Ishikawa (cell line): ENCODE measurements at regions not wholly inside any gene's neighbourhood (a gene's known extent, or its start where the extent isn't known, plus 50 kb on each side); places are given as distances from the start of the nearest gene placed in this dataset.

Experiments used
- CEBPB ChIP-seq: IDR thresholded peaks from 2 replicates; pipeline ENCODE4 v1.6.1; 2012
- CREB1 ChIP-seq: IDR thresholded peaks from 2 replicates; pipeline ENCODE4 v1.6.1; 2012; ENCODE audit warnings: low read depth
- EGR1 ChIP-seq: IDR thresholded peaks from 2 replicates; pipeline ENCODE4 v1.6.1; 2012
- EP300 ChIP-seq: IDR thresholded peaks from 2 replicates; pipeline ENCODE4 v1.6.1; 2012; ENCODE audit warnings: borderline replicate concordance
- FOXM1 ChIP-seq: IDR thresholded peaks from 2 replicates; pipeline ENCODE4 v1.6.1; 2012; ENCODE audit warnings: low read depth, borderline replicate concordance
- NFIC ChIP-seq: IDR thresholded peaks from 2 replicates; pipeline ENCODE4 v1.6.1; 2012
- RAD21 ChIP-seq: IDR thresholded peaks from 2 replicates; pipeline ENCODE4 v1.6.1; 2012; ENCODE audit warnings: low read depth
- TAF1 ChIP-seq: IDR thresholded peaks from 2 replicates; pipeline ENCODE4 v1.6.1; 2012; ENCODE audit warnings: low read depth, mild to moderate bottlenecking
- TCF12 ChIP-seq: IDR thresholded peaks from 2 replicates; pipeline ENCODE4 v1.6.1; 2012; ENCODE audit warnings: low read depth
- TEAD4 ChIP-seq: IDR thresholded peaks from 2 replicates; pipeline ENCODE4 v1.6.1; 2012
- YY1 ChIP-seq: IDR thresholded peaks from 2 replicates; pipeline ENCODE4 v1.6.1; 2012; ENCODE audit warnings: low read depth
- ZBTB7A ChIP-seq: IDR thresholded peaks from 2 replicates; pipeline ENCODE4 v1.6.1; 2012; ENCODE audit warnings: low read depth
- TF ChIP-seq, protein P1 (sequence below): IDR thresholded peaks from 2 replicates; pipeline ENCODE4 v1.6.1; 2012
- TF ChIP-seq, protein P2 (sequence below): IDR thresholded peaks from 2 replicates; pipeline ENCODE4 v1.6.1; 2012; ENCODE audit warnings: low read depth, mild to moderate bottlenecking
- TF ChIP-seq, protein P3 (sequence below): IDR thresholded peaks from 2 replicates; pipeline ENCODE4 v1.6.1; 2012

DNA sequence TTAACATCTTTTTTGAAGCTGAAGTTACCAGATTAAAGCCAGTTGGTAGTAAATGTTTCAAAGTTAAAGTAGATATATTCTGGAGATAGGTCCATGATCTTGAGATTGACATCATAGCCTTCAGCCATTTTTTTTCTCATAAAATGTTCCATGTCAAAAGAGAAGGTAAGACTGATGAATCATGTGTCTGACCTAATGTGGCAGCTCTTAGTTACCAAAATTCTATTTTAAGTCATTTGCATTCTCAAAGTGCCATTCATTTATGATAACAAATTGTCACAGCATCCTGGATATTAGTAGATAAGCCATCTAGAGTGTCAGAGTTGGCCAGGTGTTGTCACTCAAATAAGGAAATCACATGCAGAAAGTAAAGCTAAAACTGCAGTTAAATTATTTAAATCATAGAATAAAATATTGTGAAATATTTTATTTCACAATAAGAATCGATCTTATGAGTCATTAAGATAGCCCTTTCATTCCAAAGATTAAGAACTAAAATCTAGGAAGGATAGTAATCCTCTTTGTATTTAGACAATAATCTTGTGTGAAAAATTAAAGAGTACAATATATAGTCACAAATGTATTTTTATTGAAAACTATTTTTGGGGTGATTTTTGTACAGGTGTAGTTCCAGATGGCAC is 65.7 kb upstream of the ADAD1 start:
- TF ChIP-seq CEBPB: no peak
- no peak for TF ChIP-seq TAF1
- TF ChIP-seq ZBTB7A: no peak
- TF ChIP-seq, protein P1, sequence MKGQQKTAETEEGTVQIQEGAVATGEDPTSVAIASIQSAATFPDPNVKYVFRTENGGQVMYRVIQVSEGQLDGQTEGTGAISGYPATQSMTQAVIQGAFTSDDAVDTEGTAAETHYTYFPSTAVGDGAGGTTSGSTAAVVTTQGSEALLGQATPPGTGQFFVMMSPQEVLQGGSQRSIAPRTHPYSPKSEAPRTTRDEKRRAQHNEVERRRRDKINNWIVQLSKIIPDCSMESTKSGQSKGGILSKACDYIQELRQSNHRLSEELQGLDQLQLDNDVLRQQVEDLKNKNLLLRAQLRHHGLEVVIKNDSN: no peak
- no peak for TF ChIP-seq YY1

DNA sequence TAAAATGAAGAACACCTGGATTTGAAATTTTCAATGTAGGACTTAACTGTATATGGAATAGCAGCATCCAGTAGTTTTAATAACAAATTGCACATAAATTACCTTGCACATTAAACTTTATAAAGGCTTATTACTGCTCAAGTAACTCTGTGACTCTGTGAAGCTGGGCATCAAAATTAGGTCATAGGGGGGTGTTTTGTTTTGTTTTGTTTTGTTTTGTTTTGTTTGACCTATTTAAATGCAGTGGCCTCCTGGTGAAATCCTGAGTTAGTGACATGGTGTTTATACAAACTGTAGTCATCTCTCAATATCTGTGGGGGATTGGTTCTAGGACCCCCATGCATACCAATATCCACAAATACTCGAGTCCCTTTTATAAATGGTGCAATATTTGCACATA is 51.9 kb upstream of the ADAD1 start:
- TF ChIP-seq EGR1 (no peak), TCF12 (no peak), CREB1 (no peak), TAF1 (no peak), FOXM1 (no peak), NFIC (no peak), CEBPB (no peak), EP300 (no peak), YY1 (no peak), ZBTB7A (no peak), TEAD4 (no peak), RAD21 (no peak)
- TF ChIP-seq, protein P2, sequence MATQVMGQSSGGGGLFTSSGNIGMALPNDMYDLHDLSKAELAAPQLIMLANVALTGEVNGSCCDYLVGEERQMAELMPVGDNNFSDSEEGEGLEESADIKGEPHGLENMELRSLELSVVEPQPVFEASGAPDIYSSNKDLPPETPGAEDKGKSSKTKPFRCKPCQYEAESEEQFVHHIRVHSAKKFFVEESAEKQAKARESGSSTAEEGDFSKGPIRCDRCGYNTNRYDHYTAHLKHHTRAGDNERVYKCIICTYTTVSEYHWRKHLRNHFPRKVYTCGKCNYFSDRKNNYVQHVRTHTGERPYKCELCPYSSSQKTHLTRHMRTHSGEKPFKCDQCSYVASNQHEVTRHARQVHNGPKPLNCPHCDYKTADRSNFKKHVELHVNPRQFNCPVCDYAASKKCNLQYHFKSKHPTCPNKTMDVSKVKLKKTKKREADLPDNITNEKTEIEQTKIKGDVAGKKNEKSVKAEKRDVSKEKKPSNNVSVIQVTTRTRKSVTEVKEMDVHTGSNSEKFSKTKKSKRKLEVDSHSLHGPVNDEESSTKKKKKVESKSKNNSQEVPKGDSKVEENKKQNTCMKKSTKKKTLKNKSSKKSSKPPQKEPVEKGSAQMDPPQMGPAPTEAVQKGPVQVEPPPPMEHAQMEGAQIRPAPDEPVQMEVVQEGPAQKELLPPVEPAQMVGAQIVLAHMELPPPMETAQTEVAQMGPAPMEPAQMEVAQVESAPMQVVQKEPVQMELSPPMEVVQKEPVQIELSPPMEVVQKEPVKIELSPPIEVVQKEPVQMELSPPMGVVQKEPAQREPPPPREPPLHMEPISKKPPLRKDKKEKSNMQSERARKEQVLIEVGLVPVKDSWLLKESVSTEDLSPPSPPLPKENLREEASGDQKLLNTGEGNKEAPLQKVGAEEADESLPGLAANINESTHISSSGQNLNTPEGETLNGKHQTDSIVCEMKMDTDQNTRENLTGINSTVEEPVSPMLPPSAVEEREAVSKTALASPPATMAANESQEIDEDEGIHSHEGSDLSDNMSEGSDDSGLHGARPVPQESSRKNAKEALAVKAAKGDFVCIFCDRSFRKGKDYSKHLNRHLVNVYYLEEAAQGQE: no peak
- TF ChIP-seq, protein P1: no peak
- TF ChIP-seq, protein P3, sequence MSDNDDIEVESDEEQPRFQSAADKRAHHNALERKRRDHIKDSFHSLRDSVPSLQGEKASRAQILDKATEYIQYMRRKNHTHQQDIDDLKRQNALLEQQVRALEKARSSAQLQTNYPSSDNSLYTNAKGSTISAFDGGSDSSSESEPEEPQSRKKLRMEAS: no peak

DNA sequence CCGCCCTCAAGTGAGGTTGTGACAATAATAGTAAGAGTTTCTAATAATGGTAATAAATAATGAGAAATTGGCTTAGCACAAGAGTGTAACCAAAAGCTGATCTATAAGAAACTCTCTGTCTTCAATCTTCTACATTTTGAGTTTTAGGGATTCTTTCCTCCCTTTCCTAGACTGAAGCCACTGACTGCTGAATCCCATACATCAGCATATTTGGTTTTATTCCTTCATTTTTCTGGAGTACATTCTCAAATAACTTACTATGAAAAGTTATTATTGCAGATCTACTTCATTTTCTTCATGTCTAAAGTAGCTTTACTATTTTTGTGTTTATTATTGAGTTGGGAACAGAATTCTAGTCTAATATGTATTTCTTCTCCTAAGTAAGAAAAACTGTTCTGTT is 49.9 kb upstream of the ADAD1 start:
- TF ChIP-seq EGR1 (no peak), TEAD4 (no peak), CEBPB (no peak), EP300 (no peak), TCF12 (no peak), ZBTB7A (no peak), RAD21 (no peak), FOXM1 (no peak), TAF1 (no peak), NFIC (no peak), YY1 (no peak), CREB1 (no peak)
- TF ChIP-seq, protein P2: no peak
